Hepatocyte (in vitro differentiated cells): ENCODE measurements at regions not wholly inside any gene's neighbourhood (a gene's known extent, or its start where the extent isn't known, plus 50 kb on each side); places are given as distances from the start of the nearest gene placed in this dataset.
"Not testable (repeated sequence)": the region's sequence is repeated elsewhere in the genome, so short reads cannot be mapped to it uniquely, and the experiment has no call there.

Experiments
- EZH2 ChIP-seq: fragments of 200-600 bp; sonication (generic); IDR thresholded peaks from 2 replicates; pipeline ENCODE4 v1.6.1; 2016; ENCODE audit warnings: antibody characterized with exemption, mild to moderate bottlenecking, borderline replicate concordance
- TF ChIP-seq, protein P1 (sequence below): fragments of 200-600 bp; sonication (generic); IDR thresholded peaks from 2 replicates; pipeline ENCODE4 v1.5.1; 2016; ENCODE audit warnings: antibody characterized with exemption, mild to moderate bottlenecking; ENCODE audit not compliant: poor library complexity

DNA sequence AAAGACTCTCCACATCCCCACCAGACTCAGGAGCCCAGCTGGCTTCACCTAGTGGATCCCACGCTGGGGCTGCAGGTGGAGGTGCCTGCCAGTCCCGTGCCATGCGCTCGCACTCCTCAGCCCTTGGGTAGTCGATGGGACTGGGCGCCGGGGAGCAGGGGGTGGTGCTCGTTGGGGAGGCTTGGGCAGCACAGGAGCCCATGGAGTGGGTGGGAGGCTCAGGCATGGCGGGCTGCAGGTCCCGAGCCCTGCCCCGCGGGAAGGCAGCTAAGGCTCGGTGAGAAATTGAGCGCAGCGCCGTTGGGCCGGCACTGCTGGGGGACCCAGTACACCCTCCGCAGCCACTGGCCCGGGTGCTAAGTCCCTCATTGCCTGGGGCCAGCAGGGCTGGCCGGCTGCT lies 497.4 kb upstream of the PTBP2 start:
- TF ChIP-seq, protein P1, sequence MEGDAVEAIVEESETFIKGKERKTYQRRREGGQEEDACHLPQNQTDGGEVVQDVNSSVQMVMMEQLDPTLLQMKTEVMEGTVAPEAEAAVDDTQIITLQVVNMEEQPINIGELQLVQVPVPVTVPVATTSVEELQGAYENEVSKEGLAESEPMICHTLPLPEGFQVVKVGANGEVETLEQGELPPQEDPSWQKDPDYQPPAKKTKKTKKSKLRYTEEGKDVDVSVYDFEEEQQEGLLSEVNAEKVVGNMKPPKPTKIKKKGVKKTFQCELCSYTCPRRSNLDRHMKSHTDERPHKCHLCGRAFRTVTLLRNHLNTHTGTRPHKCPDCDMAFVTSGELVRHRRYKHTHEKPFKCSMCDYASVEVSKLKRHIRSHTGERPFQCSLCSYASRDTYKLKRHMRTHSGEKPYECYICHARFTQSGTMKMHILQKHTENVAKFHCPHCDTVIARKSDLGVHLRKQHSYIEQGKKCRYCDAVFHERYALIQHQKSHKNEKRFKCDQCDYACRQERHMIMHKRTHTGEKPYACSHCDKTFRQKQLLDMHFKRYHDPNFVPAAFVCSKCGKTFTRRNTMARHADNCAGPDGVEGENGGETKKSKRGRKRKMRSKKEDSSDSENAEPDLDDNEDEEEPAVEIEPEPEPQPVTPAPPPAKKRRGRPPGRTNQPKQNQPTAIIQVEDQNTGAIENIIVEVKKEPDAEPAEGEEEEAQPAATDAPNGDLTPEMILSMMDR, result not testable (repeated sequence)
- TF ChIP-seq EZH2, result not testable (repeated sequence)
